ENCODE measurements at regions not wholly inside any gene's neighbourhood (a gene's known extent, or its start where the extent isn't known, plus 50 kb on each side); places are given as distances from the start of the nearest gene placed in this dataset.

- Histone ChIP-seq H3K4me3 (ENCODE audit: low read depth in 1 of 2, low read length in 2 of 2) (no peak overlapping the region), H3K36me3 (ENCODE audit: control insufficient read depth in 2 of 2, insufficient read depth in 2 of 2, low read length in 1 of 2) (no peaks in the 10 kb centered on the region), H3K27me3 (ENCODE audit: control insufficient read depth in 1 of 2, insufficient read depth in 2 of 2, low read length in 2 of 2) (no peaks in the 10 kb centered on the region), H3K4me1 (ENCODE audit: control insufficient read depth in 2 of 2, insufficient read depth in 2 of 2, low read length in 1 of 2) (no peaks in the 10 kb centered on the region), H3K27ac (ENCODE audit: low read depth in 2 of 2, low read length in 1 of 2) (no peak overlapping the region), H3K9me3 (ENCODE audit: control insufficient read depth in 2 of 2, insufficient read depth in 1 of 2, low read depth in 1 of 2, low read length in 1 of 2) (no peaks in the 10 kb centered on the region)
- WGBS, 2 donors = 78 to 81% methylated on average over 1 of the region's 1 CpG
Measured at GRCh38 chr14:75369506-75369905, 58.3 kb upstream of the JDP2 start.

GRCh38 chr14:75370416-75371205, 57.2 kb upstream of the JDP2 start:
- H3K36me3 ChIP-seq (ENCODE audit: control insufficient read depth in 2 of 2, insufficient read depth in 2 of 2, low read length in 1 of 2) = no peaks in the 10 kb centered on the region
- no peak overlapping the region for H3K27ac ChIP-seq (ENCODE audit: low read depth in 2 of 2, low read length in 1 of 2)
- H3K9me3 ChIP-seq (ENCODE audit: control insufficient read depth in 2 of 2, insufficient read depth in 1 of 2, low read depth in 1 of 2, low read length in 1 of 2) = no peaks in the 10 kb centered on the region
- no peaks in the 10 kb centered on the region for H3K4me1 ChIP-seq (ENCODE audit: control insufficient read depth in 2 of 2, insufficient read depth in 2 of 2, low read length in 1 of 2)
- no peaks in the 10 kb centered on the region for H3K27me3 ChIP-seq (ENCODE audit: control insufficient read depth in 1 of 2, insufficient read depth in 2 of 2, low read length in 2 of 2)
- H3K4me3 ChIP-seq (ENCODE audit: low read depth in 1 of 2, low read length in 2 of 2) = no peak overlapping the region
- 95% methylated on average over 2 of the region's 2 CpGs for WGBS, 2 donors

GRCh38 chr14:75371297-75371696, 56.5 kb upstream of the JDP2 start:
- no peaks in the 10 kb centered on the region for H3K4me1 ChIP-seq (ENCODE audit: control insufficient read depth in 2 of 2, insufficient read depth in 2 of 2, low read length in 1 of 2)

GRCh38 chr14:75372260-75372659, 55.6 kb upstream of the JDP2 start:
- H3K36me3 ChIP-seq (ENCODE audit: control insufficient read depth in 2 of 2, insufficient read depth in 2 of 2, low read length in 1 of 2) = no peaks in the 10 kb centered on the region
- 53 to 56% methylated on average over 5 of the region's 5 CpGs for WGBS, 2 donors

More at GRCh38 chr14:75371297-75371696, 56.5 kb upstream of the JDP2 start:
- 96 to 99% methylated on average over 2 of the region's 2 CpGs for WGBS, 2 donors
- Histone ChIP-seq H3K27me3 (ENCODE audit: control insufficient read depth in 1 of 2, insufficient read depth in 2 of 2, low read length in 2 of 2) (no peaks in the 10 kb centered on the region), H3K27ac (ENCODE audit: low read depth in 2 of 2, low read length in 1 of 2) (no peak overlapping the region), H3K36me3 (ENCODE audit: control insufficient read depth in 2 of 2, insufficient read depth in 2 of 2, low read length in 1 of 2) (no peaks in the 10 kb centered on the region), H3K4me3 (ENCODE audit: low read depth in 1 of 2, low read length in 2 of 2) (no peak overlapping the region), H3K9me3 (ENCODE audit: control insufficient read depth in 2 of 2, insufficient read depth in 1 of 2, low read depth in 1 of 2, low read length in 1 of 2) (no peaks in the 10 kb centered on the region)

GRCh38 chr14:75373133-75373532, 54.7 kb upstream of the JDP2 start:
- H3K27me3 ChIP-seq (ENCODE audit: control insufficient read depth in 1 of 2, insufficient read depth in 2 of 2, low read length in 2 of 2) = no peaks in the 10 kb centered on the region
- H3K36me3 ChIP-seq (ENCODE audit: control insufficient read depth in 2 of 2, insufficient read depth in 2 of 2, low read length in 1 of 2) = no peaks in the 10 kb centered on the region
- no peaks in the 10 kb centered on the region for H3K9me3 ChIP-seq (ENCODE audit: control insufficient read depth in 2 of 2, insufficient read depth in 1 of 2, low read depth in 1 of 2, low read length in 1 of 2)
- H3K4me1 ChIP-seq (ENCODE audit: control insufficient read depth in 2 of 2, insufficient read depth in 2 of 2, low read length in 1 of 2) = no peaks in the 10 kb centered on the region
- no peak overlapping the region for H3K27ac ChIP-seq (ENCODE audit: low read depth in 2 of 2, low read length in 1 of 2)
- 65 to 76% methylated on average over 3 of the region's 3 CpGs for WGBS, 2 donors
- H3K4me3 ChIP-seq (ENCODE audit: low read depth in 1 of 2, low read length in 2 of 2) = no peak overlapping the region

More at GRCh38 chr14:75372260-75372659, 55.6 kb upstream of the JDP2 start:
- no peak overlapping the region for H3K4me3 ChIP-seq (ENCODE audit: low read depth in 1 of 2, low read length in 2 of 2)
- H3K27ac ChIP-seq (ENCODE audit: low read depth in 2 of 2, low read length in 1 of 2) = no peak overlapping the region
- H3K9me3 ChIP-seq (ENCODE audit: control insufficient read depth in 2 of 2, insufficient read depth in 1 of 2, low read depth in 1 of 2, low read length in 1 of 2) = no peaks in the 10 kb centered on the region
- no peaks in the 10 kb centered on the region for H3K4me1 ChIP-seq (ENCODE audit: control insufficient read depth in 2 of 2, insufficient read depth in 2 of 2, low read length in 1 of 2)
- H3K27me3 ChIP-seq (ENCODE audit: control insufficient read depth in 1 of 2, insufficient read depth in 2 of 2, low read length in 2 of 2) = no peaks in the 10 kb centered on the region

GRCh38 chr14:75373616-75374015, 54.2 kb upstream of the JDP2 start:
- H3K9me3 ChIP-seq (ENCODE audit: control insufficient read depth in 2 of 2, insufficient read depth in 1 of 2, low read depth in 1 of 2, low read length in 1 of 2) = no peaks in the 10 kb centered on the region
- no peaks in the 10 kb centered on the region for H3K36me3 ChIP-seq (ENCODE audit: control insufficient read depth in 2 of 2, insufficient read depth in 2 of 2, low read length in 1 of 2)
- H3K27me3 ChIP-seq (ENCODE audit: control insufficient read depth in 1 of 2, insufficient read depth in 2 of 2, low read length in 2 of 2) = no peaks in the 10 kb centered on the region
- H3K4me3 ChIP-seq (ENCODE audit: low read depth in 1 of 2, low read length in 2 of 2) = no peak overlapping the region
- no peaks in the 10 kb centered on the region for H3K4me1 ChIP-seq (ENCODE audit: control insufficient read depth in 2 of 2, insufficient read depth in 2 of 2, low read length in 1 of 2)
- 80 to 93% methylated on average over 1 of the region's 1 CpG for WGBS, 2 donors
- H3K27ac ChIP-seq (ENCODE audit: low read depth in 2 of 2, low read length in 1 of 2) = no peak overlapping the region

- no peak overlapping the region for H3K27ac ChIP-seq (ENCODE audit: low read depth in 2 of 2, low read length in 1 of 2)
- no peaks in the 10 kb centered on the region for H3K36me3 ChIP-seq (ENCODE audit: control insufficient read depth in 2 of 2, insufficient read depth in 2 of 2, low read length in 1 of 2)
- WGBS, 2 donors = 92 to 94% methylated on average over 1 of the region's 1 CpG
- H3K27me3 ChIP-seq (ENCODE audit: control insufficient read depth in 1 of 2, insufficient read depth in 2 of 2, low read length in 2 of 2) = no peaks in the 10 kb centered on the region
- no peaks in the 10 kb centered on the region for H3K9me3 ChIP-seq (ENCODE audit: control insufficient read depth in 2 of 2, insufficient read depth in 1 of 2, low read depth in 1 of 2, low read length in 1 of 2)
- no peaks in the 10 kb centered on the region for H3K4me1 ChIP-seq (ENCODE audit: control insufficient read depth in 2 of 2, insufficient read depth in 2 of 2, low read length in 1 of 2)
- no peak overlapping the region for H3K4me3 ChIP-seq (ENCODE audit: low read depth in 1 of 2, low read length in 2 of 2)
Measured at GRCh38 chr14:75374911-75375310, 52.9 kb upstream of the JDP2 start.

- Histone ChIP-seq H3K4me3 (ENCODE audit: low read depth in 1 of 2, low read length in 2 of 2) (no peak overlapping the region), H3K27ac (ENCODE audit: low read depth in 2 of 2, low read length in 1 of 2) (no peak overlapping the region), H3K4me1 (ENCODE audit: control insufficient read depth in 2 of 2, insufficient read depth in 2 of 2, low read length in 1 of 2) (no peaks in the 10 kb centered on the region), H3K36me3 (ENCODE audit: control insufficient read depth in 2 of 2, insufficient read depth in 2 of 2, low read length in 1 of 2) (no peaks in the 10 kb centered on the region), H3K9me3 (ENCODE audit: control insufficient read depth in 2 of 2, insufficient read depth in 1 of 2, low read depth in 1 of 2, low read length in 1 of 2) (no peaks in the 10 kb centered on the region), H3K27me3 (ENCODE audit: control insufficient read depth in 1 of 2, insufficient read depth in 2 of 2, low read length in 2 of 2) (no peaks in the 10 kb centered on the region)
- WGBS, 2 donors = 94 to 96% methylated on average over 3 of the region's 3 CpGs
Measured at GRCh38 chr14:75375983-75376382, 51.8 kb upstream of the JDP2 start.
